GM12875 (cell line): ENCODE measurements at regions not wholly inside any gene's neighbourhood (a gene's known extent, or its start where the extent isn't known, plus 50 kb on each side); places are given as distances from the start of the nearest gene placed in this dataset.

Experiments used
- H3K4me3 ChIP-seq: one replicate; pipeline ENCODE4 v1.5.1; 2011; ENCODE audit warnings: low read depth, low read length, control low read depth
- CTCF ChIP-seq: IDR thresholded peaks from 2 replicates; pipeline ENCODE4 v1.5.1; 2011; ENCODE audit warnings: low read depth, mild to moderate bottlenecking, control low read depth, inconsistent platforms, low read length, moderate library complexity, borderline replicate concordance; ENCODE audit not compliant: insufficient read depth

- no peak for TF ChIP-seq CTCF
- no peak overlapping the region for H3K4me3 ChIP-seq
Observed at GRCh38 chr12:88706286-88706685, 126.0 kb upstream of the KITLG start.

- TF ChIP-seq CTCF, result no peak
- no peak overlapping the region for H3K4me3 ChIP-seq
Observed at GRCh38 chr12:88703790-88704189, 123.5 kb upstream of the KITLG start.

GRCh38 chr12:88698471-88698870, 118.2 kb upstream of the KITLG start:
- no peak for TF ChIP-seq CTCF

GRCh38 chr12:88693837-88694445, 113.7 kb upstream of the KITLG start:
- H3K4me3 ChIP-seq, result no peak overlapping the region
- no peak for TF ChIP-seq CTCF

More at GRCh38 chr12:88698471-88698870, 118.2 kb upstream of the KITLG start:
- H3K4me3 ChIP-seq, result no peak overlapping the region

- no peak overlapping the region for H3K4me3 ChIP-seq
- no peak for TF ChIP-seq CTCF
Observed at GRCh38 chr12:88691811-88692210, 111.5 kb upstream of the KITLG start.

- no peak overlapping the region for H3K4me3 ChIP-seq
Observed at GRCh38 chr12:88684610-88685009, 104.3 kb upstream of the KITLG start.

More at GRCh38 chr12:88684610-88685009, 104.3 kb upstream of the KITLG start:
- no peak for TF ChIP-seq CTCF
